ENCODE measurements at regions not wholly inside any gene's neighbourhood (a gene's known extent, or its start where the extent isn't known, plus 50 kb on each side); places are given as distances from the start of the nearest gene placed in this dataset.

DNA sequence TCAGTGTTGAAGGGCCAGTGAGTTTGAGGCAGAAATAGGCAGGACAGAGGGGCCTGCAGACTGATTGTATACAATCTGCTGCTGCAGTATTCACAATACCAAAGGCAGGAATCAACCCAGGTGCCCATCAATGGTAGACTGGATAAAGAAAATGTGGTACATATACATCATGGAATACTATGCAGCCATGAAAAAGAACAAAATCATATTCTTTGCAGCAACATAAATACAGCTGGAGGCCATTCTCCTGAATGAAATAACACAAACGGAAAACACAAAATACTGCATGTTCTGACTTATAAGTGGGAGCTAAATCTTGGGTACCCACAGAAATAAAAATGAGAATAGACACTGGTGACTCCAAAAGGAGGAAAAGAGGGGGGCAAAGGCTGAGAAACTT lies 485.1 kb downstream of the XYLT1 start:
- Histone ChIP-seq H3K9ac (ENCODE audit: low read length) (no peak overlapping the region), H3K36me3 (ENCODE audit: low read depth, low read length) (no peaks in the 10 kb centered on the region), H3K4me2 (ENCODE audit: low read length) (no peak overlapping the region), H3K27me3 (ENCODE audit: low read length) (no peaks in the 10 kb centered on the region), H2AFZ (ENCODE audit: low read length) (no peak overlapping the region), H3K4me1 (ENCODE audit: insufficient read depth, low read length) (no peaks in the 10 kb centered on the region), H3K9me2 (replicated peaks; ENCODE audit: low read length) (no peaks in the 10 kb centered on the region), H3K9me3 (ENCODE audit: low read length) (no peaks in the 10 kb centered on the region), H3K4me3 (ENCODE audit: low read length) (no peak overlapping the region), H3F3A (ENCODE audit: low read length, unreplicated experiment) (no peaks in the 10 kb centered on the region), H3K79me2 (ENCODE audit: low read length) (no peaks in the 10 kb centered on the region), H4K20me1 (ENCODE audit: low read length) (no peaks in the 10 kb centered on the region), H3K27ac (ENCODE audit: low read length) (no peak overlapping the region)
- POLR2A ChIA-PET (ENCODE audit: unreplicated experiment): no interaction called here
- no peak for DNase-seq
- CTCF ChIA-PET: no interaction called here
- intact Hi-C loops (cut with micrococcal nuclease): no loop called here
- ATAC-seq: no peak
- TF ChIP-seq, protein P1, sequence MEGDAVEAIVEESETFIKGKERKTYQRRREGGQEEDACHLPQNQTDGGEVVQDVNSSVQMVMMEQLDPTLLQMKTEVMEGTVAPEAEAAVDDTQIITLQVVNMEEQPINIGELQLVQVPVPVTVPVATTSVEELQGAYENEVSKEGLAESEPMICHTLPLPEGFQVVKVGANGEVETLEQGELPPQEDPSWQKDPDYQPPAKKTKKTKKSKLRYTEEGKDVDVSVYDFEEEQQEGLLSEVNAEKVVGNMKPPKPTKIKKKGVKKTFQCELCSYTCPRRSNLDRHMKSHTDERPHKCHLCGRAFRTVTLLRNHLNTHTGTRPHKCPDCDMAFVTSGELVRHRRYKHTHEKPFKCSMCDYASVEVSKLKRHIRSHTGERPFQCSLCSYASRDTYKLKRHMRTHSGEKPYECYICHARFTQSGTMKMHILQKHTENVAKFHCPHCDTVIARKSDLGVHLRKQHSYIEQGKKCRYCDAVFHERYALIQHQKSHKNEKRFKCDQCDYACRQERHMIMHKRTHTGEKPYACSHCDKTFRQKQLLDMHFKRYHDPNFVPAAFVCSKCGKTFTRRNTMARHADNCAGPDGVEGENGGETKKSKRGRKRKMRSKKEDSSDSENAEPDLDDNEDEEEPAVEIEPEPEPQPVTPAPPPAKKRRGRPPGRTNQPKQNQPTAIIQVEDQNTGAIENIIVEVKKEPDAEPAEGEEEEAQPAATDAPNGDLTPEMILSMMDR (conservative IDR thresholded peaks at IDR 0.05; ENCODE audit: low read depth, low read length): no peak
- TF ChIP-seq EZH2 (IDR thresholded peaks at IDR 0.05; ENCODE audit: low read length, unreplicated experiment) (no peak), EZH2phosphoT487 (IDR thresholded peaks at IDR 0.05; ENCODE audit: borderline replicate concordance, low read length) (no peak)
- no TSS peak for BruUV-seq (replicated peaks)

DNA sequence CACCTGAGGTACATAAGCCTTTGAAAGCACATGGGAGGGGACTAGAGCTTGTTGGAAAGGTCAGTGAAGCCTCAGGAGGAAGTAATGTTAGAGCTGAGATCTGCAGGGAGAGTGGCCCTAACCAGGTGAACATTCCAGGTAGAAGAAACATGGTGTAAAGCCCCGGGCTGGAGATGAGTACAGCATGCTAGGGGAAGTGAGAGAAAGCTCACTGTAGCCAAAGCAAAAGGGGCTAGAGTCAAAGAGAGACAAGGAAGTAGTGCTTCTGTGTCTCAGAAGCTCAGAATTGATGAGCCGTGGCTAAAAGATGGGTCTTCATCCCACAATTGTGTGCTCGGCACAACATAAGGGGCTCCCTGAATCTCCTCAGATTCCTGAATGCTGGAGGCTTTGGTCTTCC lies 481.8 kb downstream of the XYLT1 start:
- no peaks in the 10 kb centered on the region for H3F3A ChIP-seq (ENCODE audit: low read length, unreplicated experiment)
- H3K4me2 ChIP-seq (ENCODE audit: low read length): no peak overlapping the region
- TF ChIP-seq EZH2phosphoT487 (IDR thresholded peaks at IDR 0.05; ENCODE audit: borderline replicate concordance, low read length) (no peak), EZH2 (IDR thresholded peaks at IDR 0.05; ENCODE audit: low read length, unreplicated experiment) (no peak)
- TF ChIP-seq, protein P1 (conservative IDR thresholded peaks at IDR 0.05; ENCODE audit: low read depth, low read length): no peak
- no peak overlapping the region for H2AFZ ChIP-seq (ENCODE audit: low read length)
- CTCF ChIA-PET: no interaction called here
- H3K36me3 ChIP-seq (ENCODE audit: low read depth, low read length): no peaks in the 10 kb centered on the region
- no peaks in the 10 kb centered on the region for H3K79me2 ChIP-seq (ENCODE audit: low read length)
- no TSS peak for BruUV-seq (replicated peaks)
- H3K27ac ChIP-seq (ENCODE audit: low read length): no peak overlapping the region
- no peaks in the 10 kb centered on the region for H3K27me3 ChIP-seq (ENCODE audit: low read length)
- H3K9ac ChIP-seq (ENCODE audit: low read length): no peak overlapping the region
- H3K4me1 ChIP-seq (ENCODE audit: insufficient read depth, low read length): no peaks in the 10 kb centered on the region
- H4K20me1 ChIP-seq (ENCODE audit: low read length): no peaks in the 10 kb centered on the region
- DNase-seq (no peak), ATAC-seq (no peak)
- H3K9me3 ChIP-seq (ENCODE audit: low read length): no peaks in the 10 kb centered on the region
- H3K9me2 ChIP-seq (replicated peaks; ENCODE audit: low read length): no peaks in the 10 kb centered on the region
- POLR2A ChIA-PET (ENCODE audit: unreplicated experiment): no interaction called here
- H3K4me3 ChIP-seq (ENCODE audit: low read length): no peak overlapping the region
- intact Hi-C loops (cut with micrococcal nuclease): no loop called here

DNA sequence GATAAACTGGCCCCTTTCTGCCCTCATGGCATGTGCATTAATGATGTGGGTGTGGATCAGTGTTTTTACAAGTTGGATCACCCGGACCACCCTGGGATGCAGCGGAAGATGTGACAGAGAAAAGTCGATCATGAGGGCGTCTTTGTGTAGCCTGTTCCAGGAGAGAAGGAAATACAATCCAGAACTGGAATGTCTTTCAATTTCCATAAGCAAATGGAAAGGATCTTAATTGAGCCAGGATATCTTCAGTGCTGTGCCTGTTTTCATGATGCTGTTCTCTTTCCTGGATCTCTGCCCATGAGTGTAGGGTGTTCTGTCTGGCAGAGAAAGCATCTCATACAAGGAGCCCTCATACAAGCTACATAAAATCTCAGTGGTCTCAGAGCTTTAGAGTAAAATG lies 481.4 kb downstream of the XYLT1 start:
- no peak for ATAC-seq
- no peak for DNase-seq
- no peaks in the 10 kb centered on the region for H3K36me3 ChIP-seq (ENCODE audit: low read depth, low read length)
- intact Hi-C loops (cut with micrococcal nuclease): no loop called here
- H3K9ac ChIP-seq (ENCODE audit: low read length): no peak overlapping the region
- H3K9me3 ChIP-seq (ENCODE audit: low read length): no peaks in the 10 kb centered on the region
- H3K4me1 ChIP-seq (ENCODE audit: insufficient read depth, low read length): no peaks in the 10 kb centered on the region
- POLR2A ChIA-PET (ENCODE audit: unreplicated experiment): no interaction called here
- no peak overlapping the region for H3K4me3 ChIP-seq (ENCODE audit: low read length)
- H3K27me3 ChIP-seq (ENCODE audit: low read length): no peaks in the 10 kb centered on the region
- no peak overlapping the region for H3K27ac ChIP-seq (ENCODE audit: low read length)
- no peaks in the 10 kb centered on the region for H3K79me2 ChIP-seq (ENCODE audit: low read length)
- H4K20me1 ChIP-seq (ENCODE audit: low read length): no peaks in the 10 kb centered on the region
- no peaks in the 10 kb centered on the region for H3K9me2 ChIP-seq (replicated peaks; ENCODE audit: low read length)
- CTCF ChIA-PET: no interaction called here
- TF ChIP-seq EZH2 (IDR thresholded peaks at IDR 0.05; ENCODE audit: low read length, unreplicated experiment) (no peak), EZH2phosphoT487 (IDR thresholded peaks at IDR 0.05; ENCODE audit: borderline replicate concordance, low read length) (no peak)
- TF ChIP-seq, protein P1 (conservative IDR thresholded peaks at IDR 0.05; ENCODE audit: low read depth, low read length): no peak
- no peak overlapping the region for H3K4me2 ChIP-seq (ENCODE audit: low read length)
- H3F3A ChIP-seq (ENCODE audit: low read length, unreplicated experiment): no peaks in the 10 kb centered on the region
- no peak overlapping the region for H2AFZ ChIP-seq (ENCODE audit: low read length)
- no TSS peak for BruUV-seq (replicated peaks)
